GM12878 (cell line): ENCODE measurements at regions not wholly inside any gene's neighbourhood (a gene's known extent, or its start where the extent isn't known, plus 50 kb on each side); places are given as distances from the start of the nearest gene placed in this dataset.

Source experiments
- ATAC-seq: fragments of 200-7000 bp; cut with Tn5 transposase; 3 replicates; pipeline ENCODE4 v1.9.1; 2020; ENCODE audit warnings: mild to moderate bottlenecking, moderate library complexity
- BruUV-seq: library from RNA; stranded (reverse); fragments of 400-500 nt; replicated peaks from 2 replicates; lab custom pipeline; 2021; lab: Mats Ljungman, UMichigan
- CTCF ChIA-PET: fragments of 300-600 bp; sonication (Branson Sonifier 250); formaldehyde crosslinking; extraction: SDS; loops from one replicate; lab custom pipeline; 2021; ENCODE audit warnings: inconsistent platforms; lab: Yijun Ruan, JAX
- POLR2A ChIA-PET: fragments of 350-600 bp; formaldehyde crosslinking; extraction: SDS; loops from one replicate; lab custom pipeline; 2021; ENCODE audit warnings: inconsistent platforms; lab: Charles Lee
- RAD21 ChIA-PET: fragments of 300-600 bp; sonication (Branson Sonifier 250); formaldehyde crosslinking; loops from one replicate; lab custom pipeline; 2023; ENCODE audit warnings: antibody characterized with exemption; ENCODE audit not compliant: unreplicated experiment; lab: Charles Lee
- SMC1A ChIA-PET: fragments of 300-600 bp; sonication (Branson Sonifier 250); formaldehyde crosslinking; loops from one replicate; lab custom pipeline; 2023; ENCODE audit not compliant: unreplicated experiment, uncharacterized antibody; lab: Charles Lee
- DNase-seq: peaks from one replicate; pipeline ENCODE4 v3.0.0-alpha.2; 2011; ENCODE audit warnings: low read depth, low spot score
- FAIRE-seq: peaks from 3 replicates; lab custom pipeline; 2011; peaks lifted over from hg19 to GRCh38; lab: Jason Lieb, UNC
- H2AFZ ChIP-seq: 2 replicates; pipeline ENCODE4 v1.6.0; 2011; ENCODE audit warnings: low read depth, low read length, control low read depth; ENCODE audit not compliant: control insufficient read depth
- H3K27ac ChIP-seq: 2 replicates; pipeline ENCODE4 v1.5.1; 2011; ENCODE audit warnings: control low read depth; ENCODE audit not compliant: control insufficient read depth, insufficient read depth
- H3K27me3 ChIP-seq, 2 experiments: replicated peaks in 1 of 2; 2 replicates each; pipeline versions ENCODE4 v1.6.0 to v1.6.1; 2011; ENCODE audit warnings: low read length in 1 of 2; ENCODE audit not compliant: control insufficient read depth in 2 of 2, insufficient read depth in 2 of 2
- H3K36me3 ChIP-seq, 2 experiments: 2 replicates each; pipeline ENCODE4 v1.5.1; 2011; ENCODE audit warnings: low read length in 1 of 2; ENCODE audit not compliant: control insufficient read depth in 2 of 2, insufficient read depth in 2 of 2
- H3K4me1 ChIP-seq: 2 replicates; pipeline ENCODE4 v1.6.1; 2011; ENCODE audit warnings: mild to moderate bottlenecking, low read length, moderate library complexity, mixed read lengths; ENCODE audit not compliant: control insufficient read depth, insufficient read depth
- H3K4me2 ChIP-seq: 2 replicates; pipeline ENCODE4 v1.6.0; 2011; ENCODE audit warnings: control low read depth; ENCODE audit not compliant: control insufficient read depth, insufficient read depth
- H3K4me3 ChIP-seq: fragments of 200-600 bp; sonication (generic); 2 replicates; pipeline ENCODE4 v1.5.1; 2016
- H3K79me2 ChIP-seq: 2 replicates; pipeline ENCODE4 v1.6.0; 2011; ENCODE audit warnings: low read length; ENCODE audit not compliant: control insufficient read depth, insufficient read depth
- H3K9ac ChIP-seq: 2 replicates; pipeline ENCODE4 v1.8.0; 2011; ENCODE audit warnings: low read length, control low read depth, mixed read lengths; ENCODE audit not compliant: control insufficient read depth, insufficient read depth
- H3K9me3 ChIP-seq: replicated peaks from 3 replicates; pipeline ENCODE4 v1.5.1; 2011; ENCODE audit warnings: mild to moderate bottlenecking, low read length; ENCODE audit not compliant: control insufficient read depth, insufficient read depth
- H4K20me1 ChIP-seq: 2 replicates; pipeline ENCODE4 v1.6.0; 2011; ENCODE audit not compliant: control insufficient read depth, insufficient read depth
- BHLHE40 ChIP-seq, 2 experiments: fragments of 450-650 bp in 1 of 2; IDR thresholded peaks; 2 replicates each; pipeline ENCODE4 v1.6.1; 2011 to 2017; ENCODE audit warnings: low read depth in 2 of 2, borderline replicate concordance in 1 of 2, improper control_type of control experiment in 1 of 2, low read length in 1 of 2, mild to moderate bottlenecking in 1 of 2
- BRCA1 ChIP-seq: IDR thresholded peaks from 2 replicates; pipeline ENCODE4 v1.6.1; 2011; ENCODE audit warnings: low read depth, low read length, improper control_type of control experiment
- CEBPB ChIP-seq, 2 experiments: fragments of 150-350 bp in 1 of 2; IDR thresholded peaks; 2 replicates each; pipeline ENCODE4 v1.6.1; 2012 to 2014; ENCODE audit warnings: low read depth in 2 of 2, low read length in 2 of 2, borderline replicate concordance in 1 of 2, inconsistent platforms in 1 of 2
- CHD2 ChIP-seq: IDR thresholded peaks from 2 replicates; pipeline ENCODE4 v1.6.1; 2011; ENCODE audit warnings: low read depth, low read length, improper control_type of control experiment, borderline replicate concordance
- CHD4 ChIP-seq: fragments of 200-600 bp; sonication (generic); IDR thresholded peaks from 2 replicates; pipeline ENCODE4 v1.6.1; 2016; ENCODE audit warnings: mild to moderate bottlenecking
- CREB1 ChIP-seq: IDR thresholded peaks from 2 replicates; pipeline ENCODE4 v1.6.1; 2012; ENCODE audit warnings: low read depth, mild to moderate bottlenecking, inconsistent platforms
- FOXM1 ChIP-seq: IDR thresholded peaks from 2 replicates; pipeline ENCODE4 v1.6.1; 2012; ENCODE audit warnings: low read depth, mild to moderate bottlenecking, inconsistent platforms, low read length, moderate library complexity
- MEF2B ChIP-seq: fragments of 450-650 bp; IDR thresholded peaks from 2 replicates; pipeline ENCODE4 v1.6.1; 2018; ENCODE audit warnings: mild to moderate bottlenecking, moderate library complexity; ENCODE audit not compliant: partially characterized antibody, poor library complexity, severe bottlenecking
- MTA3 ChIP-seq: IDR thresholded peaks from 2 replicates; pipeline ENCODE4 v1.6.1; 2012; ENCODE audit warnings: low read length, inconsistent platforms, borderline replicate concordance
- POLR2A ChIP-seq: IDR thresholded peaks from 2 replicates; pipeline ENCODE4 v1.6.1; 2011; ENCODE audit warnings: low read depth, mild to moderate bottlenecking, low read length
- POU2F2 ChIP-seq: IDR thresholded peaks from 3 replicates; pipeline ENCODE4 v1.6.1; 2011; ENCODE audit warnings: low read depth, mild to moderate bottlenecking, low read length, borderline replicate concordance
- RELA ChIP-seq: fragments of 450-650 bp; IDR thresholded peaks from 2 replicates; pipeline ENCODE4 v1.8.0; 2014; ENCODE audit warnings: borderline replicate concordance; ENCODE audit not compliant: partially characterized antibody
- RUNX3 ChIP-seq: IDR thresholded peaks from 2 replicates; pipeline ENCODE4 v1.6.1; 2012; ENCODE audit warnings: low read length, inconsistent platforms
- SMAD1 ChIP-seq: fragments of 450-650 bp; IDR thresholded peaks from 2 replicates; pipeline ENCODE4 v1.6.1; 2018; ENCODE audit warnings: mild to moderate bottlenecking, low read depth; ENCODE audit not compliant: partially characterized antibody
- STAT1 ChIP-seq: fragments of 450-650 bp; conservative IDR thresholded peaks from 2 replicates; pipeline ENCODE4 v1.6.1; 2014; ENCODE audit warnings: antibody characterized with exemption, mild to moderate bottlenecking
- STAT3 ChIP-seq: IDR thresholded peaks from 2 replicates; pipeline ENCODE4 v1.6.1; 2011; ENCODE audit warnings: low read depth, low read length, improper control_type of control experiment
- YY1 ChIP-seq: IDR thresholded peaks from 2 replicates; pipeline ENCODE4 v1.6.1; 2011; ENCODE audit warnings: low read depth, mild to moderate bottlenecking, low read length
- ZNF384 ChIP-seq: IDR thresholded peaks from 2 replicates; pipeline ENCODE4 v1.6.1; 2012; ENCODE audit warnings: low read depth, mild to moderate bottlenecking, low read length, improper control_type of control experiment, borderline replicate concordance
- ZSCAN29 ChIP-seq: fragments of 450-650 bp; IDR thresholded peaks from 2 replicates; pipeline ENCODE4 v1.6.1; 2017; ENCODE audit warnings: mild to moderate bottlenecking, moderate library complexity
- WGBS: methylation state at CpG from one replicate; pipeline ENCODE4 v1.1.6; 2016; ENCODE audit warnings: low lambda C conversion rate; ENCODE audit not compliant: insufficient replicate concordance, insufficient coverage; ENCODE audit errors: missing lambda C conversion rate; 5-methylcytosine and 5-hydroxymethylcytosine counted together
- in situ Hi-C: fragments of 300-500 bp; cut with MboI; formaldehyde crosslinking; loops from 9 replicates; pipeline ENCODE4 v1.14.3; 2018; ENCODE audit warnings: mixed read lengths
- intact Hi-C: fragments of 100-400 bp; cut with micrococcal nuclease; formaldehyde crosslinking; loops from one replicate; pipeline ENCODE4 v1.14.2; 2022; ENCODE audit not compliant: unreplicated experiment

DNA sequence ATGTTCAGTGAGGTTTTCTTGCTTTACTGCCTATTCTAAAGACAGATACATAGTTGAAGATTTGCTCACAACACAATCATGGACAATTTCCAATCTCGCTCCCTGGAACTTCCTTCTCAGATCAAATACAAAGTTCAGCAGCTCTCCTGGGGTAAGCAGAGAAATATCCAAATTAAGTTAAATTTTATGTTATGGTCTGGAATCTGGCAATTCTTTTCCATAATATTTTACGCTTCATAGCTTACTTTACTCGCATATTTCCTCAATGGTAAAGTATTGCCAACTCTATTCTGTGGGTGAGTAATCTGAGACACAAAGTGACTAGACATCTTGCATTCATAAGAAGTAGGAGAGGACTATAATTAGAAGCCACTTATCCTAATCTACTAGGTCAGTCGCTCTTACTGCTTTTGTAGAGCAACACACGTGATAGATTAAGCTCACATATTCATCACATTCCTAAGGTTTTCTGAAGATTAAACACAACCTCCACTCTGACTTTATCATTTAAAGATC, 529.4 kb downstream of the CCDC85A start:
- Histone ChIP-seq H3K27me3 (no peaks in the 10 kb centered on the region), H3K4me3 (no peak overlapping the region), H3K36me3 (no peaks in the 10 kb centered on the region), H3K9me3 (no peaks in the 10 kb centered on the region), H3K79me2 (no peaks in the 10 kb centered on the region), H3K4me2 (no peak overlapping the region), H4K20me1 (no peaks in the 10 kb centered on the region), H2AFZ (no peak overlapping the region), H3K27ac (no peak overlapping the region), H3K4me1 (no peaks in the 10 kb centered on the region), H3K9ac (no peak overlapping the region)
- TF ChIP-seq ZSCAN29 (no peak), BRCA1 (no peak), CHD4 (no peak), FOXM1 (no peak), MEF2B (no peak), CHD2 (no peak), POLR2A (no peak), SMAD1 (no peak), BHLHE40 (IDR thresholded peaks at IDR 0.05; ENCODE audit: borderline replicate concordance in 1 of 2, low read depth in 2 of 2, low read length in 1 of 2) (no peak), RUNX3 (no peak), STAT3 (no peak), CREB1 (no peak), MTA3 (no peak), STAT1 (no peak), ZNF384 (no peak), RELA (no peak), CEBPB (IDR thresholded peaks at IDR 0.05; ENCODE audit: borderline replicate concordance in 1 of 2, low read depth in 2 of 2, low read length in 2 of 2) (no peak), POU2F2 (no peak), YY1 (no peak)
- ChIA-PET RAD21 (no interaction called here), SMC1A (no interaction called here), POLR2A (no interaction called here), CTCF (no interaction called here)
- no peak for ATAC-seq
- WGBS, result 49% methylated on average over 5 of the region's 5 CpGs
- FAIRE-seq, result no peak
- intact Hi-C loops, result no loop called here
- no peak for DNase-seq
- in situ Hi-C loops, result no loop called here
- no TSS peak for BruUV-seq
